Sigmoid colon (tissue), 6 donors: ENCODE measurements at regions not wholly inside any gene's neighbourhood (a gene's known extent, or its start where the extent isn't known, plus 50 kb on each side); places are given as distances from the start of the nearest gene placed in this dataset.

Source experiments
- DNase-seq: peaks from one replicate; pipeline ENCODE4 v3.0.0-alpha.2; 2019
- H3K27ac ChIP-seq, 4 donors: fragments of 200-600 bp; sonication (generic); one replicate each; pipeline ENCODE4 v1.5.1; 2016 to 2019; ENCODE audit warnings: mild to moderate bottlenecking in 1 of 4
- H3K27me3 ChIP-seq, 3 donors: fragments of 200-600 bp; sonication (generic); one replicate each; pipeline ENCODE4 v1.5.1; 2019; ENCODE audit warnings: mild to moderate bottlenecking in 1 of 3
- H3K36me3 ChIP-seq, 4 donors: fragments of 200-600 bp; sonication (generic); one replicate each; pipeline ENCODE4 v1.5.1; 2016 to 2019
- H3K4me1 ChIP-seq, 4 donors: fragments of 200-600 bp; sonication (generic); one replicate each; pipeline ENCODE4 v1.5.1; 2017 to 2019
- H3K4me3 ChIP-seq, 4 donors: fragments of 200-600 bp; sonication (generic); one replicate each; pipeline ENCODE4 v1.5.1; 2017 to 2019; ENCODE audit warnings: mild to moderate bottlenecking in 2 of 4, moderate library complexity in 1 of 4
- H3K9me3 ChIP-seq, 4 donors: fragments of 200-600 bp in 3 of 4; sonication (generic) in 3 of 4; one replicate each; pipeline versions ENCODE4 v1.5.1 to v1.6.1; 2013 to 2019
- EP300 ChIP-seq, 4 donors: sonication (generic); formaldehyde crosslinking; IDR thresholded peaks; one replicate each; pipeline ENCODE4 v1.6.1; 2017; ENCODE audit warnings: antibody characterized with exemption in 4 of 4
- POLR2A ChIP-seq, 2 donors: fragments of 450-650 bp; IDR thresholded peaks; one replicate each; pipeline ENCODE4 v1.6.1; 2016; ENCODE audit warnings: antibody characterized with exemption in 2 of 2, mild to moderate bottlenecking in 2 of 2, moderate library complexity in 2 of 2
- POLR2AphosphoS5 ChIP-seq, 4 donors: sonication (generic); formaldehyde crosslinking; IDR thresholded peaks; one replicate each; pipeline ENCODE4 v1.6.1; 2017; ENCODE audit warnings: antibody characterized with exemption in 4 of 4
- WGBS, 2 donors: extraction: QIAGEN DNeasy Blood & Tissue Kit; methylation state at CpG; one replicate each; pipeline ENCODE4 v1.1.7; 2013; 5-methylcytosine and 5-hydroxymethylcytosine counted together
- intact Hi-C: fragments of 100-400 bp; cut with DNase I; formaldehyde crosslinking; loops from one replicate; pipeline ENCODE4 v1.15.1; 2023
- TF ChIP-seq, protein P1 (sequence below), 4 experiments: fragments of 450-650 bp in 3 of 4; fragments of 200-600 bp in 1 of 4; IDR thresholded peaks; one replicate each; pipeline ENCODE4 v1.5.1; 2016 to 2019; ENCODE audit warnings: antibody characterized with exemption in 4 of 4, mild to moderate bottlenecking in 3 of 4, moderate library complexity in 2 of 4
- donor health status: healthy with polysubstance abuse.
- donor health status: healthy.

DNA sequence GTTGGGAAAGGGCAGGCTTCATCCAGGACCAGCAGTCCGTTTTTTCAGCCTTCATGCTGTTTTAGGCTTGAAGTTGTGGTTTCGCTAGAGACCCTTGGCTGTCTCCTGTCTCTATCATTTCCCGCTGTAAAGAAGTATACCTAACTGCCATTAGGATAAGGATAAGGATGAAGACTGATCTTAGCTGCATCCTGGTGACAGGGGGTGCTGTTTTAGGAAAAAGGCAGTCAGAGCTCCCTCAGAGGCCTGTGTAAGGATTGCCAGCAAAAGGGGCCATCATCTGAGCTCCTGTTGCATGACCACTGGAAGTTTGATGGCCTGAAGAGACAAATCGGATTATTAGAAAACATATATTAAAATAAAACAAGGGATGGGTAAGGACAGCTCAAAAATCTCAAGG, 64.8 kb upstream of the FGF10 start:
- H3K9me3 ChIP-seq: no peaks in the 10 kb centered on the region
- no peak overlapping the region for H3K4me3 ChIP-seq
- intact Hi-C loops: no loop called here
- DNase-seq: no peak
- H3K36me3 ChIP-seq: no peaks in the 10 kb centered on the region
- WGBS, 2 donors: 80 to 86% methylated on average over 4 of the region's 4 CpGs
- H3K27me3 ChIP-seq: no peaks in the 10 kb centered on the region
- no peak for TF ChIP-seq POLR2AphosphoS5 (IDR thresholded peaks at IDR 0.05)
- TF ChIP-seq POLR2A (IDR thresholded peaks at IDR 0.05): no peak
- TF ChIP-seq, protein P1, sequence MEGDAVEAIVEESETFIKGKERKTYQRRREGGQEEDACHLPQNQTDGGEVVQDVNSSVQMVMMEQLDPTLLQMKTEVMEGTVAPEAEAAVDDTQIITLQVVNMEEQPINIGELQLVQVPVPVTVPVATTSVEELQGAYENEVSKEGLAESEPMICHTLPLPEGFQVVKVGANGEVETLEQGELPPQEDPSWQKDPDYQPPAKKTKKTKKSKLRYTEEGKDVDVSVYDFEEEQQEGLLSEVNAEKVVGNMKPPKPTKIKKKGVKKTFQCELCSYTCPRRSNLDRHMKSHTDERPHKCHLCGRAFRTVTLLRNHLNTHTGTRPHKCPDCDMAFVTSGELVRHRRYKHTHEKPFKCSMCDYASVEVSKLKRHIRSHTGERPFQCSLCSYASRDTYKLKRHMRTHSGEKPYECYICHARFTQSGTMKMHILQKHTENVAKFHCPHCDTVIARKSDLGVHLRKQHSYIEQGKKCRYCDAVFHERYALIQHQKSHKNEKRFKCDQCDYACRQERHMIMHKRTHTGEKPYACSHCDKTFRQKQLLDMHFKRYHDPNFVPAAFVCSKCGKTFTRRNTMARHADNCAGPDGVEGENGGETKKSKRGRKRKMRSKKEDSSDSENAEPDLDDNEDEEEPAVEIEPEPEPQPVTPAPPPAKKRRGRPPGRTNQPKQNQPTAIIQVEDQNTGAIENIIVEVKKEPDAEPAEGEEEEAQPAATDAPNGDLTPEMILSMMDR (IDR thresholded peaks at IDR 0.05): no peak
- TF ChIP-seq EP300 (IDR thresholded peaks at IDR 0.05): no peak
- no peaks in the 10 kb centered on the region for H3K4me1 ChIP-seq
- no peak overlapping the region for H3K27ac ChIP-seq

- DNase-seq: no peak
- no peak overlapping the region for H3K27ac ChIP-seq
- intact Hi-C loops: no loop called here
- H3K4me1 ChIP-seq: no peaks in the 10 kb centered on the region
- H3K36me3 ChIP-seq: no peaks in the 10 kb centered on the region
- no peaks in the 10 kb centered on the region for H3K9me3 ChIP-seq
- no peak overlapping the region for H3K4me3 ChIP-seq
- TF ChIP-seq EP300 (IDR thresholded peaks at IDR 0.05) (no peak), POLR2A (IDR thresholded peaks at IDR 0.05) (no peak), POLR2AphosphoS5 (IDR thresholded peaks at IDR 0.05) (no peak)
- TF ChIP-seq, protein P1 (IDR thresholded peaks at IDR 0.05): no peak
- H3K27me3 ChIP-seq: no peaks in the 10 kb centered on the region
These were observed 57.2 kb upstream of the FGF10 start for GRCh38 chr5:44446399-44446798.

DNA sequence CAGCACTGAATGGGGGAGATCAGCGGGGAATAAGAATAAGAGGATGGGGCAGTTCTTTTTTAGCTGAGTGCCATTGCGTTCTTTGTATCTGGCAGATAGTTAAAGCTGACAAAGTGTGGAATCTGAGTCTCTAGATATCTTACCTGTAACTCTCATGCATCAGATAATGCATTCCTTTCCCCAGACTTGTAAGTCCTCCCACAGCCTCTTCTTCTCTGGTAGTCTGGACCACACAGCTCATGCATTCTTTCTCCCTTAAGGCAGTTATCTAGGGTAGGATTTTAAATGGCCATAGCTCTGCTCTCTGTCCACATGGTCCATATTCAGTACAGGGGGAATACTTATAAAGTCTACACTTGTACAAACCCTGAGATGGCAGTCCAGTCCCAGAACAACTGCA, 54.0 kb upstream of the FGF10 start:
- Histone ChIP-seq H3K27ac (no peak overlapping the region), H3K4me1 (no peaks in the 10 kb centered on the region), H3K9me3 (no peaks in the 10 kb centered on the region), H3K4me3 (no peak overlapping the region), H3K36me3 (no peaks in the 10 kb centered on the region), H3K27me3 (no peaks in the 10 kb centered on the region)
- no peak for DNase-seq
- TF ChIP-seq POLR2AphosphoS5 (IDR thresholded peaks at IDR 0.05): no peak
- TF ChIP-seq EP300 (IDR thresholded peaks at IDR 0.05): no peak
- TF ChIP-seq, protein P1 (IDR thresholded peaks at IDR 0.05): no peak
- intact Hi-C loops: no loop called here
- WGBS, 2 donors: 78 to 81% methylated on average over 2 of the region's 2 CpGs

GRCh38 chr5:44441460-44441859, 52.2 kb upstream of the FGF10 start:
- no peaks in the 10 kb centered on the region for H3K9me3 ChIP-seq
- no peaks in the 10 kb centered on the region for H3K4me1 ChIP-seq
- intact Hi-C loops: no loop called here
- no peak overlapping the region for H3K27ac ChIP-seq
- no peak for DNase-seq
- TF ChIP-seq, protein P1 (IDR thresholded peaks at IDR 0.05): no peak
- TF ChIP-seq POLR2A (IDR thresholded peaks at IDR 0.05) (no peak), POLR2AphosphoS5 (IDR thresholded peaks at IDR 0.05) (no peak), EP300 (IDR thresholded peaks at IDR 0.05) (no peak)
- no peaks in the 10 kb centered on the region for H3K36me3 ChIP-seq
- no peaks in the 10 kb centered on the region for H3K27me3 ChIP-seq
- no peak overlapping the region for H3K4me3 ChIP-seq

DNA sequence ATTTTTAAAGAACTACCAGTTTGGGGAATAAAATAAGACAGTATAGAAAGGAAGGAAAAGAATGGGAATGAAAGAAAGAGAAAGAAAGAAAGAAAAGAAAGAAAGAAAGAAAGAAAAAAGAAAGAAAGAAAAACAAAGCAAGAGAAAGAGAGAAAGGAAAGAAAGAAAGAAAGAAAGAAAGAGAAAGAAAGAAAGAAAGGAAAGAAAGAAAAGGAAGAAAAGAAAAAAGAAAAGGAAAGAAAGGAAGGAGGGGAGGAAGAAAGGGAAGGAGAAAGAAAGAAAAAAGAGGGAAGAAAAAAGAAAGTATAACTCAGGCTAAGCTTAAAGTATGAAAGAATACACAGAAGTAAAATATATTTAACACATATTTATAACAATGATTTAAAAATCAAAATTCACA, 51.0 kb upstream of the FGF10 start:
- H3K36me3 ChIP-seq: no peaks in the 10 kb centered on the region
- H3K9me3 ChIP-seq: no peaks in the 10 kb centered on the region
- no peaks in the 10 kb centered on the region for H3K27me3 ChIP-seq
- TF ChIP-seq, protein P1 (IDR thresholded peaks at IDR 0.05): no peak
- TF ChIP-seq POLR2AphosphoS5 (IDR thresholded peaks at IDR 0.05) (no peak), EP300 (IDR thresholded peaks at IDR 0.05) (no peak), POLR2A (IDR thresholded peaks at IDR 0.05) (no peak)
- no peak for DNase-seq
- H3K27ac ChIP-seq: no peak overlapping the region
- H3K4me3 ChIP-seq: no peak overlapping the region
- H3K4me1 ChIP-seq: no peaks in the 10 kb centered on the region
- intact Hi-C loops: no loop called here
